Body of pancreas (tissue), 4 donors: ENCODE measurements at regions not wholly inside any gene's neighbourhood (a gene's known extent, or its start where the extent isn't known, plus 50 kb on each side); places are given as distances from the start of the nearest gene placed in this dataset.
A peak's percentile ranks its signal among the peaks of the same experiment; 100 is the strongest.

Experiments used
- ATAC-seq: fragments of 150-250 bp; one replicate; pipeline ENCODE4 v1.9.1; 2016
- DNase-seq, 4 donors: peaks; one replicate each; pipeline ENCODE4 v3.0.0-alpha.2; 2019
- H3K27ac ChIP-seq, 4 donors: fragments of 200-600 bp; sonication (generic); 1 replicate in 3 of 4; 2 replicates in 1 of 4; pipeline versions ENCODE4 v1.5.1 to v1.6.1; 2016 to 2019; ENCODE audit warnings: mild to moderate bottlenecking in 1 of 4, mixed read lengths in 1 of 4, moderate library complexity in 1 of 4
- H3K27me3 ChIP-seq, 2 donors: fragments of 200-600 bp; sonication (generic); one replicate each; pipeline ENCODE4 v1.6.0; 2016; ENCODE audit warnings: mild to moderate bottlenecking in 1 of 2
- H3K36me3 ChIP-seq, 2 donors: fragments of 200-600 bp; sonication (generic); replicated peaks in 1 of 2; 2 replicates each; pipeline ENCODE4 v1.5.1; 2016; ENCODE audit warnings: low read depth in 2 of 2; ENCODE audit not compliant: insufficient read depth in 1 of 2
- H3K4me1 ChIP-seq: fragments of 200-600 bp; sonication (generic); one replicate; pipeline ENCODE4 v1.6.0; 2016
- H3K4me3 ChIP-seq, 2 donors: fragments of 200-600 bp; sonication (generic); 1 replicate in 1 of 2; 2 replicates in 1 of 2; pipeline ENCODE4 v1.5.1; 2016 to 2019
- H3K9me3 ChIP-seq, 3 donors: fragments of 200-600 bp; sonication (generic); 1 replicate in 2 of 3; 2 replicates in 1 of 3; pipeline ENCODE4 v1.5.1; 2016
- POLR2A ChIP-seq, 3 donors: fragments of 450-650 bp; IDR thresholded peaks; one replicate each; pipeline ENCODE4 v1.6.1; 2016; ENCODE audit warnings: antibody characterized with exemption in 3 of 3, mild to moderate bottlenecking in 2 of 3
- WGBS, 2 donors: methylation state at CpG; one replicate each; pipeline ENCODE4 v1.1.5; 2017; 5-methylcytosine and 5-hydroxymethylcytosine counted together
- intact Hi-C: fragments of 100-400 bp; cut with DNase I; formaldehyde crosslinking; loops from one replicate; pipeline ENCODE4 v1.15.1; 2023
- TF ChIP-seq, protein P1 (sequence below), 7 experiments: fragments of 450-650 bp in 4 of 7; fragments of 200-600 bp in 3 of 7; sonication (generic) in 3 of 7; IDR thresholded peaks; one replicate each; pipeline ENCODE4 v1.5.1; 2016 to 2019; ENCODE audit warnings: antibody characterized with exemption in 7 of 7

DNA sequence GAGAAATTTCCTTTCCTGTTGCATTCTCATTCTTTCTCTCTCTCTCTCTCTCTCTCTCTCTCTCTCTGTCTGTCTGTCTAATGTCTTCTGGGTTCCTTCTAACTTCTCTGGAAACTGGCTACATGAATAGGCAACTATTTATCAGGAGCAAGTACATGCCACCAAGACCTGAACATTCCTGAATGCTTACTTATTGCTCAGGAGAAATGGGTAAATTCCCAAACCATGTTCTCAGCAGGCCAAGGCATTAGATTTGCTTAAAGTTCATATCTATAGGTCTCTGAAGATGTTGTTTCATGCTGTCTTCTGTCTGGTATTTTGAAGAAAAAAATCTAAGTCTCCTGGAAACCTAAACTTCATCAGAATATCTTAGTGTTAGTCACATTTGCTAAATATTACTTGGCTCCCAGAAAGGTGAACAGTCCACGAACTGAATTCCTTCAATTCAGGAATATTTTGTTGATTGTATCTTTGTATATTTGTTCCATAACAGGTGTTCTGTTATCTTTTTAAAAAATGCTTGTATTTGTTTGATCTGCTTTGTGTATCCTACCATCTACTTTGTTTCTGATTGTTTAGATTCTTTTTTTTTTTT is 77.2 kb upstream of the FIGN start:
- 42 to 56% methylated on average over 1 of the region's 1 CpG for WGBS, 2 donors
- ATAC-seq (no peak), DNase-seq (no peak)
- H3K36me3 ChIP-seq, result no peaks in the 10 kb centered on the region
- no peak for TF ChIP-seq POLR2A (IDR thresholded peaks at IDR 0.05)
- H3K27me3 ChIP-seq, result no peaks in the 10 kb centered on the region
- intact Hi-C loops, result no loop called here
- H3K27ac ChIP-seq, result no peak overlapping the region
- H3K4me3 ChIP-seq, result no peak overlapping the region
- no peaks in the 10 kb centered on the region for H3K9me3 ChIP-seq
- no peaks in the 10 kb centered on the region for H3K4me1 ChIP-seq

DNA sequence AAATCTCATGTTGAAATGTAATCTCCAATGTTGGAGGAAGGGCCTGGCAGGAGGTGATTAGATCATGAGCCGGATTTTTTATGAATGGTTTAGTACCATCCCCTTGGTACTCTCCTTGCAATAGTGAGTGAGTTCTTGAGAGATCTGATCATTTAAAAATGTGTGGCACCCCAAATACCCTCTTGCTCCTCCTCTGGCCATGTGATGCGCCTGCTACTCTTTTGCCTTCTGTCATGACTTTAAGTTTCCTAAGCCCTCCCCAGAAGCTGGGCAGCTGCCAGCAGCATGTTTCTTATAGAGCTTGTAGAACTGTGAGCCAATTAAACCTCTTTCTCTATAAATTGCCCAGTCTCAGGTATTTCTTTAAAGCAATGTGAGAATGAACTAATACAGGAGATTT is 72.6 kb upstream of the FIGN start:
- Histone ChIP-seq H3K4me3 (no peak overlapping the region), H3K9me3 (no peaks in the 10 kb centered on the region), H3K4me1 (no peaks in the 10 kb centered on the region), H3K27ac (no peak overlapping the region), H3K36me3 (no peaks in the 10 kb centered on the region), H3K27me3 (no peaks in the 10 kb centered on the region)
- TF ChIP-seq, protein P1, sequence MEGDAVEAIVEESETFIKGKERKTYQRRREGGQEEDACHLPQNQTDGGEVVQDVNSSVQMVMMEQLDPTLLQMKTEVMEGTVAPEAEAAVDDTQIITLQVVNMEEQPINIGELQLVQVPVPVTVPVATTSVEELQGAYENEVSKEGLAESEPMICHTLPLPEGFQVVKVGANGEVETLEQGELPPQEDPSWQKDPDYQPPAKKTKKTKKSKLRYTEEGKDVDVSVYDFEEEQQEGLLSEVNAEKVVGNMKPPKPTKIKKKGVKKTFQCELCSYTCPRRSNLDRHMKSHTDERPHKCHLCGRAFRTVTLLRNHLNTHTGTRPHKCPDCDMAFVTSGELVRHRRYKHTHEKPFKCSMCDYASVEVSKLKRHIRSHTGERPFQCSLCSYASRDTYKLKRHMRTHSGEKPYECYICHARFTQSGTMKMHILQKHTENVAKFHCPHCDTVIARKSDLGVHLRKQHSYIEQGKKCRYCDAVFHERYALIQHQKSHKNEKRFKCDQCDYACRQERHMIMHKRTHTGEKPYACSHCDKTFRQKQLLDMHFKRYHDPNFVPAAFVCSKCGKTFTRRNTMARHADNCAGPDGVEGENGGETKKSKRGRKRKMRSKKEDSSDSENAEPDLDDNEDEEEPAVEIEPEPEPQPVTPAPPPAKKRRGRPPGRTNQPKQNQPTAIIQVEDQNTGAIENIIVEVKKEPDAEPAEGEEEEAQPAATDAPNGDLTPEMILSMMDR (IDR thresholded peaks at IDR 0.05), result no peak
- TF ChIP-seq POLR2A (IDR thresholded peaks at IDR 0.05), result no peak
- DNase-seq, result no peak
- intact Hi-C loops, result no loop called here
- WGBS, 2 donors, result 74 to 87% methylated on average over 2 of the region's 2 CpGs
- ATAC-seq, result no peak

DNA sequence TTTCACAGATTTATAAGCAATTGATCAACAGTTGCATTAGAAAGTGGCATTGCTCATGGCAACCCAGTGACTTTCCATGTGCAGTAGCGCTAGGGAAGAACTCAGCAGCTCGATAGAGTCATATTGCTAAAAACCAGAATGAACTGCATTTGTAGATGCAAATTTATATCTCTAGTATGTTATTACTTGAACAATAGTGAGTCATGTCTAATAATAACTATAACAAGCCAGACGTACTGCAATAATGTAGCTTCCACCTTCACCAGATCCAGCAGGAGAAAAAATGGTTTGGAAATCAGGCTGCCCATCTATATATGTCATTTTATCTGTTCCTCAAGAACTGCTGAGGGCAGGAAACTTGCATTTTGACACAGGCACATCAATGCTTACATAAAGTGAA is 66.5 kb upstream of the FIGN start:
- Histone ChIP-seq H3K27ac (no peak overlapping the region), H3K27me3 (no peaks in the 10 kb centered on the region), H3K4me3 (no peak overlapping the region), H3K9me3 (no peaks in the 10 kb centered on the region), H3K36me3 (no peaks in the 10 kb centered on the region), H3K4me1 (no peaks in the 10 kb centered on the region)
- WGBS, 2 donors, result 78 to 82% methylated on average over 3 of the region's 3 CpGs
- TF ChIP-seq POLR2A (IDR thresholded peaks at IDR 0.05), result no peak
- intact Hi-C loops, result no loop called here
- DNase-seq (no peak), ATAC-seq (no peak)

DNA sequence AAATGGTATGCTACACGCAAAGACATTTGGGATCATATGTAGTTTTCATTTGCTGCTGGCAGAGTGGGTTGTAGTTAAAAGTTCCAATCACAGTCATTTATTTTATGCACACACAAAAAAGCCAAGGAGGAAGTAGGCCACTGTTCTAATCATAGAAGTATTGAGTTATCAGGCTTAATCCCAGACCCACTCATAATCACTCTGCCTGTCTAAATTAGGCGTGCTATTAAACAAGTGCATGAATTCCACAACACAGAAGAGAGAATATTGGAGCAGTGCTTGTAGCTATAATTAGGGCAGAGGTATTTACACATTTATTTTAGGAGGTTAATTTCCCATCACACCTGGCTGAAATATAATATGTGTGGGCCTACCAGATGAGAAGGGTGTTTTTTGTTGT is 65.7 kb upstream of the FIGN start:
- Histone ChIP-seq H3K4me3 (no peak overlapping the region), H3K36me3 (no peaks in the 10 kb centered on the region), H3K27ac (peak overlapping the region in 2 of 4 donors; percentile 3 to 15), H3K4me1 (no peaks in the 10 kb centered on the region), H3K9me3 (no peaks in the 10 kb centered on the region), H3K27me3 (no peaks in the 10 kb centered on the region)
- ATAC-seq, result no peak
- intact Hi-C loops, result no loop called here
- TF ChIP-seq POLR2A (IDR thresholded peaks at IDR 0.05), result no peak
- TF ChIP-seq, protein P1 (IDR thresholded peaks at IDR 0.05), result no peak
- 62 to 72% methylated on average over 2 of the region's 2 CpGs for WGBS, 2 donors
- no peak for DNase-seq

DNA sequence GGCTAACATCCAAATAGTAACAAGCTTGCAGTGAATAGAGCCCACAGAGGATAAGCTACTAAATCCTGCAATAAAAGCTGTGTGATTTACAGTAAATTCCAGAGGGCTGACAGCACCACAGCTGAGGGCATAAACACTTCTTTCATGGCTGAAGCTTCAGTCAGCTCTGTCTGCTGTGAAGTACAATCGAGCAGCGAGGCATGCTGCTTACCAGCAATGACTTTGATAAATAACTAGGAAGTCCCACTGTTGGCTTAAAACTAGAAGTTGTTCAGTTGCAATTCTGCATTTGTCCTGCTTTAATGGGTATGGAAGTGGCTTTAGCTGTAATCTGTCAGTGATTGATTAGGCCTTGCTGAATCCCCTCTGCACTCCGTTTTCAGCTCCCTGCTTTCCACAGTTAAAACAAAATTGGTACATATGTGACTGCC is 65.2 kb upstream of the FIGN start:
- H3K4me1 ChIP-seq, result no peaks in the 10 kb centered on the region
- H3K9me3 ChIP-seq, result no peaks in the 10 kb centered on the region
- no peaks in the 10 kb centered on the region for H3K36me3 ChIP-seq
- H3K27me3 ChIP-seq, result no peaks in the 10 kb centered on the region
- ATAC-seq, result peak; percentile 65
- WGBS, 2 donors, result 31 to 54% methylated on average over 2 to 3 of the region's 3 CpGs
- intact Hi-C loops, result no loop called here
- H3K4me3 ChIP-seq, result no peak overlapping the region
- TF ChIP-seq, protein P1 (IDR thresholded peaks at IDR 0.05), result no peak
- TF ChIP-seq POLR2A (IDR thresholded peaks at IDR 0.05), result no peak
- H3K27ac ChIP-seq, result peak overlapping the region in 2 of 4 donors; percentile 15 to 33
- DNase-seq, result peak in 3 of 4 donors; percentile 11 to 22 (median 13)

DNA sequence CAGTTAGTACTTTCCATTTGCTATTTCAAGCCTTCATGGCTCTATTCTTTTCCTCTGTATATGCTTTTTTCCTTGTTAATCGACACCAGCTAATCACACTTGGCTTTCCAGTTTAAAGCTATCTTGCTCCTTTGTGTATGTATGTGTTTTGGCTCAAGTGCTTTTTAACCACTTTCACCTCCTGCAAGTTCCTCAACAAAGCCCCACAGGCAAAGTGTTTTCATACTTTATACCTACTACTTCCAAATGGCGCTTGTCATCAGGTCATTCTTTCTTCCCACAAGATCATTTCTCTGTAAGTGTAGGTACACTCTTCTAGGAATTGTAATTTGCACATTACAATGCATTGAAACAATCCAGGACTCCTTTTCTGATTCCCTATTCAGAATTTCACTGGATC is 64.0 kb upstream of the FIGN start:
- intact Hi-C loops, result no loop called here
- 57 to 58% methylated on average over 2 of the region's 2 CpGs for WGBS, 2 donors
- H3K27ac ChIP-seq, result no peak overlapping the region
- H3K4me3 ChIP-seq, result no peak overlapping the region
- no peaks in the 10 kb centered on the region for H3K36me3 ChIP-seq
- H3K9me3 ChIP-seq, result no peaks in the 10 kb centered on the region
- TF ChIP-seq POLR2A (IDR thresholded peaks at IDR 0.05), result no peak
- TF ChIP-seq, protein P1 (IDR thresholded peaks at IDR 0.05), result no peak
- H3K4me1 ChIP-seq, result no peaks in the 10 kb centered on the region
- H3K27me3 ChIP-seq, result no peaks in the 10 kb centered on the region
- no peak for DNase-seq
- no peak for ATAC-seq
